KMS-11 (cell line): ENCODE measurements at regions not wholly inside any gene's neighbourhood (a gene's known extent, or its start where the extent isn't known, plus 50 kb on each side); places are given as distances from the start of the nearest gene placed in this dataset.

Source experiments
- H2AFZ ChIP-seq: fragments of 200-600 bp; sonication (generic); 2 replicates; pipeline ENCODE4 v1.6.1; 2016; ENCODE audit warnings: antibody characterized with exemption, mixed run types, low read depth
- H3K27ac ChIP-seq: fragments of 200-600 bp; sonication (generic); 2 replicates; pipeline ENCODE4 v1.6.1; 2016; ENCODE audit warnings: mild to moderate bottlenecking, mixed run types
- H3K27me3 ChIP-seq: fragments of 200-600 bp; sonication (generic); 2 replicates; pipeline ENCODE4 v1.6.1; 2017; ENCODE audit warnings: mild to moderate bottlenecking, low read depth, mixed run types, moderate library complexity; ENCODE audit not compliant: insufficient read depth
- H3K36me3 ChIP-seq: fragments of 200-600 bp; sonication (generic); 2 replicates; pipeline ENCODE4 v1.6.1; 2017; ENCODE audit warnings: mild to moderate bottlenecking, mixed run types; ENCODE audit not compliant: insufficient read depth
- H3K4me1 ChIP-seq: fragments of 200-600 bp; sonication (generic); 2 replicates; pipeline ENCODE4 v1.6.1; 2016; ENCODE audit warnings: mild to moderate bottlenecking, low read depth, mixed run types; ENCODE audit not compliant: poor library complexity, severe bottlenecking
- H3K4me2 ChIP-seq: fragments of 200-600 bp; sonication (generic); 2 replicates; pipeline ENCODE4 v1.7.0; 2016; ENCODE audit warnings: mild to moderate bottlenecking, mixed run types
- H3K4me3 ChIP-seq: fragments of 200-600 bp; sonication (generic); IDR thresholded peaks from 2 replicates; pipeline ENCODE4 v1.6.1; 2017; ENCODE audit warnings: low read depth, low read length, mixed read lengths; ENCODE audit not compliant: insufficient read depth
- H3K79me2 ChIP-seq: fragments of 200-600 bp; sonication (generic); 2 replicates; pipeline ENCODE4 v1.6.1; 2016; ENCODE audit warnings: low read depth, mixed run types; ENCODE audit not compliant: insufficient read depth
- H3K9ac ChIP-seq: fragments of 200-600 bp; sonication (generic); 2 replicates; pipeline ENCODE4 v1.6.1; 2016; ENCODE audit warnings: mild to moderate bottlenecking, mixed run types
- H4K20me1 ChIP-seq: fragments of 200-600 bp; sonication (generic); 2 replicates; pipeline ENCODE4 v1.6.1; 2016; ENCODE audit warnings: mild to moderate bottlenecking, mixed run types; ENCODE audit not compliant: insufficient read depth
- CTCF ChIP-seq: fragments of 200-600 bp; sonication (generic); conservative IDR thresholded peaks from 2 replicates; pipeline ENCODE4 v1.6.1; 2017; ENCODE audit warnings: low read depth, mild to moderate bottlenecking, antibody characterized with exemption, low read length, moderate library complexity, mixed read lengths

- no peak overlapping the region for H3K4me3 ChIP-seq
- no peaks in the 10 kb centered on the region for H3K79me2 ChIP-seq
- no peaks in the 10 kb centered on the region for H3K4me1 ChIP-seq
- H3K36me3 ChIP-seq = no peaks in the 10 kb centered on the region
- H3K9ac ChIP-seq = no peak overlapping the region
- TF ChIP-seq CTCF = no peak
- H3K4me2 ChIP-seq = no peak overlapping the region
- H3K27me3 ChIP-seq = no peaks in the 10 kb centered on the region
- no peaks in the 10 kb centered on the region for H4K20me1 ChIP-seq
- H2AFZ ChIP-seq = no peak overlapping the region
- H3K27ac ChIP-seq = no peak overlapping the region
These were observed 923.9 kb upstream of the LCORL start for GRCh38 chr4:18945464-18945863.

GRCh38 chr4:18942874-18943273 is 921.3 kb upstream of the LCORL start:
- H3K9ac ChIP-seq = no peak overlapping the region
- H3K4me1 ChIP-seq = no peaks in the 10 kb centered on the region
- no peaks in the 10 kb centered on the region for H3K27me3 ChIP-seq
- no peak overlapping the region for H3K27ac ChIP-seq
- H3K79me2 ChIP-seq = no peaks in the 10 kb centered on the region
- no peak for TF ChIP-seq CTCF
- H3K4me3 ChIP-seq = no peak overlapping the region
- no peaks in the 10 kb centered on the region for H4K20me1 ChIP-seq
- no peak overlapping the region for H2AFZ ChIP-seq
- no peak overlapping the region for H3K4me2 ChIP-seq
- H3K36me3 ChIP-seq = no peaks in the 10 kb centered on the region

- no peak overlapping the region for H3K4me3 ChIP-seq
- no peak overlapping the region for H3K27ac ChIP-seq
- TF ChIP-seq CTCF = no peak
- H4K20me1 ChIP-seq = no peaks in the 10 kb centered on the region
- H3K4me1 ChIP-seq = no peaks in the 10 kb centered on the region
- no peak overlapping the region for H2AFZ ChIP-seq
- H3K4me2 ChIP-seq = no peak overlapping the region
- H3K36me3 ChIP-seq = no peaks in the 10 kb centered on the region
- no peaks in the 10 kb centered on the region for H3K79me2 ChIP-seq
- H3K27me3 ChIP-seq = no peaks in the 10 kb centered on the region
- H3K9ac ChIP-seq = no peak overlapping the region
These were observed 917.0 kb upstream of the LCORL start for GRCh38 chr4:18938343-18939099.

- TF ChIP-seq CTCF = no peak
- no peaks in the 10 kb centered on the region for H4K20me1 ChIP-seq
- no peak overlapping the region for H3K4me3 ChIP-seq
- H3K4me2 ChIP-seq = no peak overlapping the region
- H3K27me3 ChIP-seq = no peaks in the 10 kb centered on the region
- H3K79me2 ChIP-seq = no peaks in the 10 kb centered on the region
- H3K9ac ChIP-seq = no peak overlapping the region
- no peak overlapping the region for H3K27ac ChIP-seq
- no peak overlapping the region for H2AFZ ChIP-seq
- no peaks in the 10 kb centered on the region for H3K4me1 ChIP-seq
- H3K36me3 ChIP-seq = no peaks in the 10 kb centered on the region
These were observed 916.2 kb upstream of the LCORL start for GRCh38 chr4:18937746-18938145.
